IMR-90 (cell line): ENCODE measurements at regions not wholly inside any gene's neighbourhood (a gene's known extent, or its start where the extent isn't known, plus 50 kb on each side); places are given as distances from the start of the nearest gene placed in this dataset.

Source experiments
- ATAC-seq: fragments of 200-7000 bp; cut with Tn5 transposase; 2 replicates; pipeline ENCODE4 v1.9.1; 2020; ENCODE audit warnings: low read depth, mild to moderate bottlenecking, moderate library complexity
- BruUV-seq: library from RNA; stranded (reverse); fragments of 400-500 nt; replicated peaks from 2 replicates; lab custom pipeline; 2021; lab: Mats Ljungman, UMichigan
- CTCF ChIA-PET: fragments of 300-600 bp; formaldehyde crosslinking; extraction: SDS; loops from one replicate; lab custom pipeline; 2021; ENCODE audit warnings: antibody characterized with exemption; lab: Yijun Ruan, JAX
- POLR2A ChIA-PET: fragments of 300-600 bp; sonication (Branson Sonifier 250); formaldehyde crosslinking; loops from one replicate; lab custom pipeline; 2022; ENCODE audit warnings: antibody characterized with exemption; ENCODE audit not compliant: unreplicated experiment; lab: Charles Lee
- DNase-seq: peaks from one replicate; pipeline ENCODE4 v3.0.0; 2013
- H2AFZ ChIP-seq: replicated peaks from 2 replicates; pipeline ENCODE3; 2013; ENCODE audit warnings: low read length, mild to moderate bottlenecking; ENCODE audit not compliant: poor library complexity
- H2AK5ac ChIP-seq: 2 replicates; pipeline ENCODE4 v1.6.1; 2013; ENCODE audit warnings: low read depth, low read length, inconsistent platforms
- H2AK9ac ChIP-seq: replicated peaks from 2 replicates; pipeline ENCODE3; 2013; ENCODE audit warnings: mild to moderate bottlenecking, low read depth, low read length, moderate library complexity; ENCODE audit not compliant: poor library complexity
- H2BK120ac ChIP-seq: 2 replicates; pipeline ENCODE4 v1.6.1; 2013; ENCODE audit warnings: low read depth, low read length, inconsistent platforms
- H2BK15ac ChIP-seq: 3 replicates; pipeline ENCODE4 v1.6.1; 2013; ENCODE audit warnings: low read depth, low read length, inconsistent platforms
- H2BK20ac ChIP-seq: 2 replicates; pipeline ENCODE4 v1.6.1; 2013; ENCODE audit warnings: low read depth, mild to moderate bottlenecking, inconsistent platforms, low read length, moderate library complexity
- H2BK5ac ChIP-seq: 2 replicates; pipeline ENCODE4 v1.6.1; 2013; ENCODE audit warnings: mild to moderate bottlenecking, low read depth, low read length, inconsistent platforms; ENCODE audit not compliant: poor library complexity, severe bottlenecking
- H3K14ac ChIP-seq: replicated peaks from 2 replicates; pipeline ENCODE4 v1.6.1; 2013; ENCODE audit warnings: low read depth, low read length, inconsistent platforms
- H3K18ac ChIP-seq: 2 replicates; pipeline ENCODE4 v1.6.1; 2013; ENCODE audit warnings: low read depth, low read length, control low read depth
- H3K23ac ChIP-seq: 2 replicates; pipeline ENCODE4 v1.6.1; 2013; ENCODE audit warnings: low read depth, low read length, inconsistent platforms
- H3K27ac ChIP-seq: 2 replicates; pipeline ENCODE4 v1.5.1; 2013; ENCODE audit warnings: mild to moderate bottlenecking, control low read depth, low read length; ENCODE audit not compliant: insufficient read depth
- H3K27me3 ChIP-seq: 2 replicates; pipeline ENCODE4 v1.6.1; 2013; ENCODE audit warnings: low read length; ENCODE audit not compliant: control insufficient read depth, insufficient read depth
- H3K36me3 ChIP-seq: 2 replicates; pipeline ENCODE4 v1.6.1; 2013; ENCODE audit warnings: low read length, mixed read lengths; ENCODE audit not compliant: control insufficient read depth, insufficient read depth
- H3K4ac ChIP-seq: 2 replicates; pipeline ENCODE4 v1.6.1; 2013; ENCODE audit warnings: low read depth, low read length, inconsistent platforms
- H3K4me1 ChIP-seq: 2 replicates; pipeline ENCODE4 v1.6.1; 2013; ENCODE audit warnings: low read length, mixed read lengths; ENCODE audit not compliant: control insufficient read depth, insufficient read depth
- H3K4me2 ChIP-seq: 2 replicates; pipeline ENCODE4 v1.6.1; 2013; ENCODE audit warnings: low read depth, mild to moderate bottlenecking, control low read depth, low read length, moderate library complexity
- H3K4me3 ChIP-seq: 2 replicates; pipeline ENCODE4 v1.5.1; 2013; ENCODE audit warnings: low read depth, mild to moderate bottlenecking, control low read depth, low read length, moderate library complexity; ENCODE audit not compliant: insufficient read depth
- H3K56ac ChIP-seq: 2 replicates; pipeline ENCODE4 v1.6.1; 2013; ENCODE audit warnings: low read length, inconsistent platforms; ENCODE audit not compliant: insufficient read depth; ENCODE audit errors: extremely low read depth
- H3K79me1 ChIP-seq, 2 experiments: 2 replicates each; pipeline ENCODE4 v1.6.1; 2013; ENCODE audit warnings: low read length in 2 of 2, inconsistent platforms in 1 of 2, low read depth in 1 of 2
- H3K9ac ChIP-seq: 2 replicates; pipeline ENCODE4 v1.6.1; 2013; ENCODE audit warnings: low read depth, low read length, control low read depth
- H3K9me1 ChIP-seq: 2 replicates; pipeline ENCODE4 v1.6.1; 2013; ENCODE audit warnings: low read length, inconsistent platforms; ENCODE audit not compliant: insufficient read depth
- H3K9me3 ChIP-seq: 2 replicates; pipeline ENCODE4 v1.6.1; 2013; ENCODE audit warnings: low read length; ENCODE audit not compliant: control insufficient read depth, insufficient read depth
- H4K20me1 ChIP-seq: 2 replicates; pipeline ENCODE4 v1.6.1; 2013; ENCODE audit warnings: low read length, inconsistent platforms; ENCODE audit not compliant: insufficient read depth
- H4K5ac ChIP-seq: 2 replicates; pipeline ENCODE4 v1.6.1; 2013; ENCODE audit warnings: mild to moderate bottlenecking, low read depth, low read length, control low read depth
- H4K8ac ChIP-seq, 2 experiments: 2 replicates each; pipeline ENCODE4 v1.6.1; 2013; ENCODE audit warnings: low read depth in 2 of 2, low read length in 2 of 2, control low read depth in 1 of 2, inconsistent platforms in 1 of 2
- H4K91ac ChIP-seq: 2 replicates; pipeline ENCODE4 v1.6.1; 2013; ENCODE audit warnings: low read depth, low read length, inconsistent platforms; ENCODE audit not compliant: insufficient read depth
- BHLHE40 ChIP-seq: fragments of 150-350 bp; IDR thresholded peaks from 2 replicates; pipeline ENCODE4 v1.6.1; 2016; ENCODE audit warnings: mild to moderate bottlenecking, low read depth, low read length
- CEBPB ChIP-seq: IDR thresholded peaks from 2 replicates; pipeline ENCODE4 v1.6.1; 2012; ENCODE audit warnings: low read depth, low read length, improper control_type of control experiment
- CHD1 ChIP-seq: IDR thresholded peaks from 2 replicates; pipeline ENCODE4 v1.6.1; 2012; ENCODE audit warnings: low read depth, low read length, improper control_type of control experiment
- CTCF ChIP-seq: conservative IDR thresholded peaks from 2 replicates; pipeline ENCODE4 v1.5.1; 2012; ENCODE audit warnings: mild to moderate bottlenecking, low read depth, low read length, improper control_type of control experiment
- MAZ ChIP-seq: IDR thresholded peaks from 2 replicates; pipeline ENCODE4 v1.6.1; 2012; ENCODE audit warnings: low read depth, mild to moderate bottlenecking, low read length, improper control_type of control experiment, moderate library complexity, borderline replicate concordance
- MXI1 ChIP-seq: IDR thresholded peaks from 2 replicates; pipeline ENCODE4 v1.6.1; 2012; ENCODE audit warnings: low read depth, mild to moderate bottlenecking, low read length, moderate library complexity, borderline replicate concordance
- NFE2L2 ChIP-seq: fragments of 150-350 bp; IDR thresholded peaks from 2 replicates; pipeline ENCODE4 v1.6.1; 2016; ENCODE audit warnings: low read depth, mild to moderate bottlenecking, low read length
- SMC3 ChIP-seq: fragments of 150-350 bp; IDR thresholded peaks from 2 replicates; pipeline ENCODE4 v1.6.1; 2016; ENCODE audit warnings: low read depth, mild to moderate bottlenecking, antibody characterized with exemption, low read length, moderate library complexity
- USF2 ChIP-seq: fragments of 150-350 bp; IDR thresholded peaks from 2 replicates; pipeline ENCODE4 v1.6.1; 2017; ENCODE audit warnings: mild to moderate bottlenecking, antibody characterized with exemption, low read length, low read depth
- WGBS, 2 experiments: methylation state at CpG; one replicate each; pipeline versions ENCODE4 v1.1.5 to v1.1.7; 2013; ENCODE audit warnings: missing lambda C conversion rate in 2 of 2; ENCODE audit not compliant: insufficient read length in 1 of 2; ENCODE audit errors: extremely low coverage in 2 of 2; 5-methylcytosine and 5-hydroxymethylcytosine counted together
- dilution Hi-C: fragments of 300-500 bp; cut with HindIII; formaldehyde crosslinking; loops from one replicate; pipeline ENCODE4 v1.14.3; 2018; ENCODE audit warnings: low sequenced_read_pairs; ENCODE audit not compliant: unreplicated experiment
- in situ Hi-C: fragments of 300-500 bp; cut with MboI; formaldehyde crosslinking; loops from 3 replicates; pipeline ENCODE4 v1.14.3; 2019; ENCODE audit warnings: low sequenced_read_pairs, inconsistent platforms, mixed read lengths
- intact Hi-C: fragments of 100-400 bp; cut with micrococcal nuclease; formaldehyde crosslinking; loops from 2 replicates; pipeline ENCODE4 v1.10.0; 2022

GRCh38 chr6:11956781-11957180 is 55.3 kb upstream of the HIVEP1 start:
- Histone ChIP-seq H3K27ac (no peak overlapping the region), H3K4me3 (no peak overlapping the region), H2BK15ac (no peak overlapping the region), H3K14ac (no peak overlapping the region), H3K56ac (no peak overlapping the region), H2AK5ac (no peak overlapping the region), H3K9me1 (no peaks in the 10 kb centered on the region), H2BK120ac (no peak overlapping the region), H3K79me1 (no peaks in the 10 kb centered on the region), H2AFZ (no peak overlapping the region), H2BK20ac (no peak overlapping the region), H4K91ac (no peak overlapping the region), H4K5ac (no peak overlapping the region), H2AK9ac (no peak overlapping the region), H3K4ac (no peak overlapping the region), H3K4me2 (no peak overlapping the region), H2BK5ac (no peak overlapping the region), H3K9ac (no peak overlapping the region), H3K9me3 (no peaks in the 10 kb centered on the region), H3K23ac (no peak overlapping the region), H4K8ac (no peak overlapping the region), H3K36me3 (no peaks in the 10 kb centered on the region), H3K18ac (no peak overlapping the region), H3K27me3 (no peaks in the 10 kb centered on the region), H4K20me1 (no peaks in the 10 kb centered on the region), H3K4me1 (no peaks in the 10 kb centered on the region; the same call in 1 of the 2 replicates)
- no peak for DNase-seq
- CTCF ChIA-PET: no interaction called here
- TF ChIP-seq MAZ: no peak
- no peak for TF ChIP-seq MXI1
- TF ChIP-seq BHLHE40: no peak
- no peak for TF ChIP-seq NFE2L2
- TF ChIP-seq CTCF: no peak
- TF ChIP-seq CHD1: no peak
- TF ChIP-seq USF2: no peak
- no peak for TF ChIP-seq SMC3
- TF ChIP-seq CEBPB: no peak
- dilution Hi-C loops (no loop called here), intact Hi-C loops (no loop called here), in situ Hi-C loops (no loop called here)
- POLR2A ChIA-PET: no interaction called here
- ATAC-seq: no peak
- no TSS peak for BruUV-seq
- no CpG with 5 or more reads among the region's 3 CpGs for WGBS, 2 experiments
